HepG2 (cell line): ENCODE measurements at regions not wholly inside any gene's neighbourhood (a gene's known extent, or its start where the extent isn't known, plus 50 kb on each side); places are given as distances from the start of the nearest gene placed in this dataset.

ENCODE experiments used
- IRF2 ChIP-seq: IDR thresholded peaks from 2 replicates; pipeline ENCODE4 v1.6.1; 2018; ENCODE audit warnings: missing genetic modification reagents, missing compliant biosample characterization
- KAT8 ChIP-seq: IDR thresholded peaks from 2 replicates; pipeline ENCODE4 v1.6.1; 2016; ENCODE audit warnings: missing genetic modification reagents, missing compliant biosample characterization
- MYC ChIP-seq: sonication (generic); formaldehyde crosslinking; IDR thresholded peaks from 2 replicates; pipeline ENCODE4 v1.9.0; 2021; ENCODE audit warnings: missing genetic modification reagents, borderline replicate concordance
- TRIM24 ChIP-seq: sonication (generic); formaldehyde crosslinking; IDR thresholded peaks from 2 replicates; pipeline ENCODE4 v1.8.0; 2022; ENCODE audit warnings: mild to moderate bottlenecking, missing genetic modification reagents
- ZHX2 ChIP-seq, 2 experiments: sonication (generic) in 1 of 2; formaldehyde crosslinking in 1 of 2; IDR thresholded peaks; 2 replicates each; pipeline versions ENCODE4 v1.6.1 to v1.9.0; 2014 to 2022; ENCODE audit warnings: antibody characterized with exemption in 1 of 2, borderline replicate concordance in 1 of 2, inconsistent platforms in 1 of 2, low read depth in 1 of 2, missing genetic modification reagents in 1 of 2
- ZNF275 ChIP-seq: sonication (generic); formaldehyde crosslinking; IDR thresholded peaks from 2 replicates; pipeline ENCODE4 v1.8.0; 2022; ENCODE audit warnings: missing genetic modification reagents, mild to moderate bottlenecking, inconsistent platforms, borderline replicate concordance
- ZNF333 ChIP-seq: sonication (generic); formaldehyde crosslinking; IDR thresholded peaks from 2 replicates; pipeline ENCODE4 v1.4.0; 2020; ENCODE audit warnings: mild to moderate bottlenecking, missing genetic modification reagents, borderline replicate concordance

- TF ChIP-seq TRIM24 (CRISPR knock-in tag), result no peak
- TF ChIP-seq IRF2 (CRISPR knock-in tag), result no peak
- no peak for TF ChIP-seq ZNF333 (CRISPR knock-in tag)
- TF ChIP-seq MYC, result no peak
- no peak for TF ChIP-seq ZNF275 (CRISPR knock-in tag)
- TF ChIP-seq KAT8, result no peak
- no peak for TF ChIP-seq ZHX2 (IDR thresholded peaks at IDR 0.05; ENCODE audit: low read depth)
- TF ChIP-seq ZHX2 (CRISPR knock-in tag; IDR thresholded peaks at IDR 0.05; ENCODE audit: borderline replicate concordance), result no peak
Measured at GRCh38 chr16:35687071-35687470, 2227.7 kb downstream of the TP53TG3F start (continued).
